ENCODE measurements at regions not wholly inside any gene's neighbourhood (a gene's known extent, or its start where the extent isn't known, plus 50 kb on each side); places are given as distances from the start of the nearest gene placed in this dataset.
A peak's percentile ranks its signal among the peaks of the same experiment; 100 is the strongest.

GRCh38 chr6:108781419-108782100 lies 66.7 kb upstream of the ARMC2 start:
- 0 out of 2 replicates have a peak overlapping the region, but pooled peaks have one; percentile 6 for H3K27ac ChIP-seq
- TF ChIP-seq ZFX (IDR thresholded peaks at IDR 0.05) = no peak
- no peak for TF ChIP-seq CTCF (conservative IDR thresholded peaks at IDR 0.05)

- H3K27ac ChIP-seq = peak overlapping the region; percentile 6; the same call in 1 of the 2 replicates
- TF ChIP-seq CTCF (conservative IDR thresholded peaks at IDR 0.05) (peak; percentile 85), ZFX (IDR thresholded peaks at IDR 0.05) (no peak)
These were observed 65.8 kb upstream of the ARMC2 start for GRCh38 chr6:108782179-108783041.

GRCh38 chr6:108785653-108786052 lies 62.6 kb upstream of the ARMC2 start:
- no peak for TF ChIP-seq CTCF (conservative IDR thresholded peaks at IDR 0.05)
- TF ChIP-seq ZFX (IDR thresholded peaks at IDR 0.05) = no peak
- H3K27ac ChIP-seq = no peak overlapping the region

DNA sequence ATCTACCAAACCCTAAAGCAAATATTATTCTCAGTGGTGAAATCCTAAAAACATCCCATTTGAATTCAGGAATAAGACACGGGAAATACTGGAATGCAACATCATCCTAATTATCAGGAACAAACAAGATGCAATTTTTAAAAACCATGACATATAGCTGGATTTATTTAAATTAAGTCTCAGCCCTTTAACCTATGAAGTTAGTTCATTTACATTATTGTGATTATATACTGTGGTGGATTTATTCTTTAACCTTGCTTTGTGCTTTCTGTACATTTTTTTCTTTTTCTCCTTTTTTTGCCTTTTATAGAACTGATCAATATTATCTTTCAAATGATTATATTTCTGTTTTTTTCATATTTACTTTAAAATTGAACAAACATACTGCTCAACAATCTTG lies 59.8 kb upstream of the ARMC2 start:
- H3K27ac ChIP-seq = no peak overlapping the region
- TF ChIP-seq ZFX (IDR thresholded peaks at IDR 0.05) = no peak
- TF ChIP-seq CTCF (conservative IDR thresholded peaks at IDR 0.05) = no peak

GRCh38 chr6:108789475-108789874 lies 58.7 kb upstream of the ARMC2 start:
- no peak overlapping the region for H3K27ac ChIP-seq
- TF ChIP-seq ZFX (IDR thresholded peaks at IDR 0.05) (no peak), CTCF (conservative IDR thresholded peaks at IDR 0.05) (no peak)

DNA sequence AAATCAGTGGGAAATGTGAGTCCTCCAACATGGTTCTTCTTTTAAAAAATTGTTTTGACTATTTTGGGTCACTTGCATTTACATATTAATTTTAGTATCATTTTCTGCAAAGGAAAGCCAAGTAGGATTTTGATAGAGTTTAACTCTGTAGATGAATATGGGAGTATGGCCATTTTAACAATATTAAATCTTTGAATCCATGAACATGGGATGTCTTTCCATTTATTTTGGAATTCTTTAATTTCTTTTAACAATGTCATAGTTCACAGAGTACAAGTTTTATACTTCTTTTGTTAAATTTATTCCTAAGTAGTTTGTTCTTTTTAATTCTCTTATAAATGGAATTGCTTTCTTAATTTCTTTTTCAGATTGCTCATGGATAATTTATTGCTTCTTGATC lies 56.5 kb upstream of the ARMC2 start:
- H3K27ac ChIP-seq = no peak overlapping the region
- TF ChIP-seq ZFX (IDR thresholded peaks at IDR 0.05) (no peak), CTCF (conservative IDR thresholded peaks at IDR 0.05) (no peak)
